WTC11 (cell line): ENCODE measurements at regions not wholly inside any gene's neighbourhood (a gene's known extent, or its start where the extent isn't known, plus 50 kb on each side); places are given as distances from the start of the nearest gene placed in this dataset.

Experiments
- ATAC-seq: fragments of 200-7000 bp; cut with Tn5 transposase; 2 replicates; pipeline ENCODE4 v1.10.0; 2021; ENCODE audit warnings: mild to moderate bottlenecking, moderate library complexity
- CTCF ChIA-PET: fragments of 300-600 bp; sonication (Branson Sonifier 250); formaldehyde crosslinking; loops from one replicate; lab custom pipeline; 2021; ENCODE audit warnings: antibody characterized with exemption; lab: Charles Lee
- POLR2A ChIA-PET: fragments of 350-600 bp; sonication (Branson Sonifier 250); formaldehyde crosslinking; loops from one replicate; lab custom pipeline; 2021; ENCODE audit warnings: antibody characterized with exemption; lab: Charles Lee
- DNase-seq: peaks from one replicate; pipeline ENCODE4 v3.0.0; 2021; ENCODE audit warnings: low spot score
- H3K27ac Mint-ChIP-seq: 2 replicates; pipeline ENCODE4 v1.8.0; 2021; ENCODE audit warnings: mixed read lengths
- H3K27me3 Mint-ChIP-seq: 2 replicates; pipeline ENCODE4 v1.8.0; 2021; ENCODE audit warnings: low read depth, mild to moderate bottlenecking, moderate library complexity, mixed read lengths
- H3K36me3 Mint-ChIP-seq: 2 replicates; pipeline ENCODE4 v1.8.0; 2021; ENCODE audit warnings: mixed read lengths
- H3K4me1 Mint-ChIP-seq: 2 replicates; pipeline ENCODE4 v1.8.0; 2022; ENCODE audit warnings: mixed read lengths
- H3K4me3 Mint-ChIP-seq: 2 replicates; pipeline ENCODE4 v1.8.0; 2021; ENCODE audit warnings: mild to moderate bottlenecking, moderate library complexity, mixed read lengths
- H3K9me3 Mint-ChIP-seq: 2 replicates; pipeline ENCODE4 v1.8.0; 2021; ENCODE audit warnings: mixed read lengths
- CREB1 ChIP-seq: sonication (generic); formaldehyde crosslinking; IDR thresholded peaks from 2 replicates; pipeline ENCODE4 v1.8.0; 2023; ENCODE audit warnings: mild to moderate bottlenecking, missing genetic modification reagents
- EMX1 ChIP-seq: fragments of 250-450 bp; sonication (Bioruptor Pico); IDR thresholded peaks from 2 replicates; pipeline ENCODE4 v1.8.0; 2021; ENCODE audit warnings: mild to moderate bottlenecking
- GRHL2 ChIP-seq: fragments of 250-450 bp; sonication (Bioruptor Pico); IDR thresholded peaks from 2 replicates; pipeline ENCODE4 v1.8.0; 2022; ENCODE audit warnings: mild to moderate bottlenecking, moderate library complexity; ENCODE audit not compliant: insufficient replicate concordance, severe bottlenecking
- MXD4 ChIP-seq: fragments of 250-450 bp; sonication (Bioruptor Pico); IDR thresholded peaks from 2 replicates; pipeline ENCODE4 v1.8.0; 2021; ENCODE audit warnings: mild to moderate bottlenecking, moderate library complexity, borderline replicate concordance
- NR2C2 ChIP-seq: sonication (generic); formaldehyde crosslinking; IDR thresholded peaks from 2 replicates; pipeline ENCODE4 v1.8.0; 2022; ENCODE audit warnings: mild to moderate bottlenecking, missing genetic modification reagents
- RORB ChIP-seq: fragments of 250-450 bp; sonication (Bioruptor Pico); IDR thresholded peaks from 2 replicates; pipeline ENCODE4 v1.9.0; 2021; ENCODE audit warnings: mild to moderate bottlenecking
- SP1 ChIP-seq: sonication (generic); formaldehyde crosslinking; conservative IDR thresholded peaks from 2 replicates; pipeline ENCODE4 v1.8.1; 2022; ENCODE audit warnings: missing genetic modification reagents
- ZNF396 ChIP-seq: fragments of 250-450 bp; sonication (Bioruptor Pico); IDR thresholded peaks from 2 replicates; pipeline ENCODE4 v1.8.0; 2021; ENCODE audit warnings: mild to moderate bottlenecking, moderate library complexity, borderline replicate concordance
- ZNF423 ChIP-seq: fragments of 250-450 bp; sonication (Bioruptor Pico); IDR thresholded peaks from 2 replicates; pipeline ENCODE4 v2.1.2; 2022; ENCODE audit warnings: mild to moderate bottlenecking, moderate library complexity
- ZNF671 ChIP-seq: fragments of 250-450 bp; sonication (Bioruptor Pico); IDR thresholded peaks from 2 replicates; pipeline ENCODE4 v1.8.0; 2021; ENCODE audit warnings: mild to moderate bottlenecking
- TF ChIP-seq, protein P1 (sequence below): sonication (generic); formaldehyde crosslinking; IDR thresholded peaks from 2 replicates; pipeline ENCODE4 v1.8.1; 2022; ENCODE audit warnings: mild to moderate bottlenecking, moderate library complexity, missing genetic modification reagents
- TF ChIP-seq, protein P2 (sequence below): fragments of 250-450 bp; sonication (Bioruptor Pico); IDR thresholded peaks from 2 replicates; pipeline ENCODE4 v1.9.0; 2021; ENCODE audit warnings: mild to moderate bottlenecking
- TF ChIP-seq, protein P3 (sequence below): fragments of 250-450 bp; sonication (Bioruptor Pico); IDR thresholded peaks from 2 replicates; pipeline ENCODE4 v1.9.0; 2021; ENCODE audit warnings: mild to moderate bottlenecking, borderline replicate concordance
- TF ChIP-seq, protein P4 (sequence below): sonication (generic); formaldehyde crosslinking; IDR thresholded peaks from 2 replicates; pipeline ENCODE4 v1.8.1; 2023; ENCODE audit warnings: mild to moderate bottlenecking, missing genetic modification reagents, moderate library complexity
- TF ChIP-seq, protein P5 (sequence below): sonication (generic); formaldehyde crosslinking; IDR thresholded peaks from 2 replicates; pipeline ENCODE4 v1.8.1; 2023; ENCODE audit warnings: mild to moderate bottlenecking, missing genetic modification reagents
- TF ChIP-seq, protein P6 (sequence below): sonication (generic); formaldehyde crosslinking; IDR thresholded peaks from 2 replicates; pipeline ENCODE4 v1.8.0; 2023; ENCODE audit warnings: missing genetic modification reagents, mild to moderate bottlenecking, borderline replicate concordance
- TF ChIP-seq, protein P7 (sequence below): fragments of 250-450 bp; sonication (Bioruptor Pico); IDR thresholded peaks from 2 replicates; pipeline ENCODE4 v1.9.0; 2021; ENCODE audit warnings: mild to moderate bottlenecking
- TF ChIP-seq, protein P8 (sequence below): fragments of 250-450 bp; sonication (Bioruptor Pico); conservative IDR thresholded peaks from 2 replicates; pipeline ENCODE4 v1.9.0; 2021; ENCODE audit warnings: mild to moderate bottlenecking

DNA sequence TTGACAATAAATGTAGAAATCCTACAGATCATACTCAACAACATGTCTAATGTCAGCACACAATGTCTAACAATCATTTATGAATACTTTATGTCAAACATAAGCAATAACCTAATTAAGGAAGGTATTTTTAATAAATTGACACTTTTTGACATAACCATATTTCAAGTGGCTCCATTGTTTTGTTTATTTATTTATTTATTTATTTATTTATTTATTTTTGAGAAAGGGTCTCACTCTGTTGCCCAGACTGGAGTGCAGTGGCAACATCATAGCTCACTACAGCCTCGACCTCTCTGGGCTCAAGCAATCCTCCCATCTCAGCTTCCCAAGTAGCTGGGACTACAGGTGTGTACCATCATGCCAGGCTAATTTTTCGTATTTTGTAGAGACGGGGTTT lies 267.6 kb upstream of the BTG1 start:
- ChIA-PET CTCF (no interaction called here), POLR2A (no interaction called here)
- peaks cover 12% of the 10 kb centered on the region for H3K9me3 Mint-ChIP-seq
- no peaks in the 10 kb centered on the region for H3K27me3 Mint-ChIP-seq
- DNase-seq (no peak), ATAC-seq (no peak)
- peaks cover 5% of the 10 kb centered on the region for H3K36me3 Mint-ChIP-seq
- no peak overlapping the region for H3K4me3 Mint-ChIP-seq
- H3K4me1 Mint-ChIP-seq, result peaks cover 25% of the 10 kb centered on the region
- H3K27ac Mint-ChIP-seq, result no peak overlapping the region
- no peak for TF ChIP-seq MXD4 (CRISPR knock-in tag)
- TF ChIP-seq, protein P1, sequence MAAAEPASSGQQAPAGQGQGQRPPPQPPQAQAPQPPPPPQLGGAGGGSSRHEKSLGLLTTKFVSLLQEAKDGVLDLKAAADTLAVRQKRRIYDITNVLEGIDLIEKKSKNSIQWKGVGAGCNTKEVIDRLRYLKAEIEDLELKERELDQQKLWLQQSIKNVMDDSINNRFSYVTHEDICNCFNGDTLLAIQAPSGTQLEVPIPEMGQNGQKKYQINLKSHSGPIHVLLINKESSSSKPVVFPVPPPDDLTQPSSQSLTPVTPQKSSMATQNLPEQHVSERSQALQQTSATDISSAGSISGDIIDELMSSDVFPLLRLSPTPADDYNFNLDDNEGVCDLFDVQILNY (CRISPR knock-in tag), result no peak
- TF ChIP-seq, protein P2, sequence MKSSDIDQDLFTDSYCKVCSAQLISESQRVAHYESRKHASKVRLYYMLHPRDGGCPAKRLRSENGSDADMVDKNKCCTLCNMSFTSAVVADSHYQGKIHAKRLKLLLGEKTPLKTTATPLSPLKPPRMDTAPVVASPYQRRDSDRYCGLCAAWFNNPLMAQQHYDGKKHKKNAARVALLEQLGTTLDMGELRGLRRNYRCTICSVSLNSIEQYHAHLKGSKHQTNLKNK (CRISPR knock-in tag), result no peak
- TF ChIP-seq ZNF396 (CRISPR knock-in tag), result no peak
- TF ChIP-seq, protein P3, sequence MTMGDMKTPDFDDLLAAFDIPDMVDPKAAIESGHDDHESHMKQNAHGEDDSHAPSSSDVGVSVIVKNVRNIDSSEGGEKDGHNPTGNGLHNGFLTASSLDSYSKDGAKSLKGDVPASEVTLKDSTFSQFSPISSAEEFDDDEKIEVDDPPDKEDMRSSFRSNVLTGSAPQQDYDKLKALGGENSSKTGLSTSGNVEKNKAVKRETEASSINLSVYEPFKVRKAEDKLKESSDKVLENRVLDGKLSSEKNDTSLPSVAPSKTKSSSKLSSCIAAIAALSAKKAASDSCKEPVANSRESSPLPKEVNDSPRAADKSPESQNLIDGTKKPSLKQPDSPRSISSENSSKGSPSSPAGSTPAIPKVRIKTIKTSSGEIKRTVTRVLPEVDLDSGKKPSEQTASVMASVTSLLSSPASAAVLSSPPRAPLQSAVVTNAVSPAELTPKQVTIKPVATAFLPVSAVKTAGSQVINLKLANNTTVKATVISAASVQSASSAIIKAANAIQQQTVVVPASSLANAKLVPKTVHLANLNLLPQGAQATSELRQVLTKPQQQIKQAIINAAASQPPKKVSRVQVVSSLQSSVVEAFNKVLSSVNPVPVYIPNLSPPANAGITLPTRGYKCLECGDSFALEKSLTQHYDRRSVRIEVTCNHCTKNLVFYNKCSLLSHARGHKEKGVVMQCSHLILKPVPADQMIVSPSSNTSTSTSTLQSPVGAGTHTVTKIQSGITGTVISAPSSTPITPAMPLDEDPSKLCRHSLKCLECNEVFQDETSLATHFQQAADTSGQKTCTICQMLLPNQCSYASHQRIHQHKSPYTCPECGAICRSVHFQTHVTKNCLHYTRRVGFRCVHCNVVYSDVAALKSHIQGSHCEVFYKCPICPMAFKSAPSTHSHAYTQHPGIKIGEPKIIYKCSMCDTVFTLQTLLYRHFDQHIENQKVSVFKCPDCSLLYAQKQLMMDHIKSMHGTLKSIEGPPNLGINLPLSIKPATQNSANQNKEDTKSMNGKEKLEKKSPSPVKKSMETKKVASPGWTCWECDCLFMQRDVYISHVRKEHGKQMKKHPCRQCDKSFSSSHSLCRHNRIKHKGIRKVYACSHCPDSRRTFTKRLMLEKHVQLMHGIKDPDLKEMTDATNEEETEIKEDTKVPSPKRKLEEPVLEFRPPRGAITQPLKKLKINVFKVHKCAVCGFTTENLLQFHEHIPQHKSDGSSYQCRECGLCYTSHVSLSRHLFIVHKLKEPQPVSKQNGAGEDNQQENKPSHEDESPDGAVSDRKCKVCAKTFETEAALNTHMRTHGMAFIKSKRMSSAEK (CRISPR knock-in tag), result no peak
- TF ChIP-seq, protein P4, sequence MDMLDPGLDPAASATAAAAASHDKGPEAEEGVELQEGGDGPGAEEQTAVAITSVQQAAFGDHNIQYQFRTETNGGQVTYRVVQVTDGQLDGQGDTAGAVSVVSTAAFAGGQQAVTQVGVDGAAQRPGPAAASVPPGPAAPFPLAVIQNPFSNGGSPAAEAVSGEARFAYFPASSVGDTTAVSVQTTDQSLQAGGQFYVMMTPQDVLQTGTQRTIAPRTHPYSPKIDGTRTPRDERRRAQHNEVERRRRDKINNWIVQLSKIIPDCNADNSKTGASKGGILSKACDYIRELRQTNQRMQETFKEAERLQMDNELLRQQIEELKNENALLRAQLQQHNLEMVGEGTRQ (CRISPR knock-in tag), result no peak
- no peak for TF ChIP-seq RORB (CRISPR knock-in tag)
- no peak for TF ChIP-seq EMX1
- TF ChIP-seq, protein P5, sequence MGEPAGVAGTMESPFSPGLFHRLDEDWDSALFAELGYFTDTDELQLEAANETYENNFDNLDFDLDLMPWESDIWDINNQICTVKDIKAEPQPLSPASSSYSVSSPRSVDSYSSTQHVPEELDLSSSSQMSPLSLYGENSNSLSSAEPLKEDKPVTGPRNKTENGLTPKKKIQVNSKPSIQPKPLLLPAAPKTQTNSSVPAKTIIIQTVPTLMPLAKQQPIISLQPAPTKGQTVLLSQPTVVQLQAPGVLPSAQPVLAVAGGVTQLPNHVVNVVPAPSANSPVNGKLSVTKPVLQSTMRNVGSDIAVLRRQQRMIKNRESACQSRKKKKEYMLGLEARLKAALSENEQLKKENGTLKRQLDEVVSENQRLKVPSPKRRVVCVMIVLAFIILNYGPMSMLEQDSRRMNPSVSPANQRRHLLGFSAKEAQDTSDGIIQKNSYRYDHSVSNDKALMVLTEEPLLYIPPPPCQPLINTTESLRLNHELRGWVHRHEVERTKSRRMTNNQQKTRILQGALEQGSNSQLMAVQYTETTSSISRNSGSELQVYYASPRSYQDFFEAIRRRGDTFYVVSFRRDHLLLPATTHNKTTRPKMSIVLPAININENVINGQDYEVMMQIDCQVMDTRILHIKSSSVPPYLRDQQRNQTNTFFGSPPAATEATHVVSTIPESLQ, result no peak
- TF ChIP-seq, protein P6, sequence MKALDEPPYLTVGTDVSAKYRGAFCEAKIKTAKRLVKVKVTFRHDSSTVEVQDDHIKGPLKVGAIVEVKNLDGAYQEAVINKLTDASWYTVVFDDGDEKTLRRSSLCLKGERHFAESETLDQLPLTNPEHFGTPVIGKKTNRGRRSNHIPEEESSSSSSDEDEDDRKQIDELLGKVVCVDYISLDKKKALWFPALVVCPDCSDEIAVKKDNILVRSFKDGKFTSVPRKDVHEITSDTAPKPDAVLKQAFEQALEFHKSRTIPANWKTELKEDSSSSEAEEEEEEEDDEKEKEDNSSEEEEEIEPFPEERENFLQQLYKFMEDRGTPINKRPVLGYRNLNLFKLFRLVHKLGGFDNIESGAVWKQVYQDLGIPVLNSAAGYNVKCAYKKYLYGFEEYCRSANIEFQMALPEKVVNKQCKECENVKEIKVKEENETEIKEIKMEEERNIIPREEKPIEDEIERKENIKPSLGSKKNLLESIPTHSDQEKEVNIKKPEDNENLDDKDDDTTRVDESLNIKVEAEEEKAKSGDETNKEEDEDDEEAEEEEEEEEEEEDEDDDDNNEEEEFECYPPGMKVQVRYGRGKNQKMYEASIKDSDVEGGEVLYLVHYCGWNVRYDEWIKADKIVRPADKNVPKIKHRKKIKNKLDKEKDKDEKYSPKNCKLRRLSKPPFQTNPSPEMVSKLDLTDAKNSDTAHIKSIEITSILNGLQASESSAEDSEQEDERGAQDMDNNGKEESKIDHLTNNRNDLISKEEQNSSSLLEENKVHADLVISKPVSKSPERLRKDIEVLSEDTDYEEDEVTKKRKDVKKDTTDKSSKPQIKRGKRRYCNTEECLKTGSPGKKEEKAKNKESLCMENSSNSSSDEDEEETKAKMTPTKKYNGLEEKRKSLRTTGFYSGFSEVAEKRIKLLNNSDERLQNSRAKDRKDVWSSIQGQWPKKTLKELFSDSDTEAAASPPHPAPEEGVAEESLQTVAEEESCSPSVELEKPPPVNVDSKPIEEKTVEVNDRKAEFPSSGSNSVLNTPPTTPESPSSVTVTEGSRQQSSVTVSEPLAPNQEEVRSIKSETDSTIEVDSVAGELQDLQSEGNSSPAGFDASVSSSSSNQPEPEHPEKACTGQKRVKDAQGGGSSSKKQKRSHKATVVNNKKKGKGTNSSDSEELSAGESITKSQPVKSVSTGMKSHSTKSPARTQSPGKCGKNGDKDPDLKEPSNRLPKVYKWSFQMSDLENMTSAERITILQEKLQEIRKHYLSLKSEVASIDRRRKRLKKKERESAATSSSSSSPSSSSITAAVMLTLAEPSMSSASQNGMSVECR (CRISPR knock-in tag), result no peak
- TF ChIP-seq, protein P7, sequence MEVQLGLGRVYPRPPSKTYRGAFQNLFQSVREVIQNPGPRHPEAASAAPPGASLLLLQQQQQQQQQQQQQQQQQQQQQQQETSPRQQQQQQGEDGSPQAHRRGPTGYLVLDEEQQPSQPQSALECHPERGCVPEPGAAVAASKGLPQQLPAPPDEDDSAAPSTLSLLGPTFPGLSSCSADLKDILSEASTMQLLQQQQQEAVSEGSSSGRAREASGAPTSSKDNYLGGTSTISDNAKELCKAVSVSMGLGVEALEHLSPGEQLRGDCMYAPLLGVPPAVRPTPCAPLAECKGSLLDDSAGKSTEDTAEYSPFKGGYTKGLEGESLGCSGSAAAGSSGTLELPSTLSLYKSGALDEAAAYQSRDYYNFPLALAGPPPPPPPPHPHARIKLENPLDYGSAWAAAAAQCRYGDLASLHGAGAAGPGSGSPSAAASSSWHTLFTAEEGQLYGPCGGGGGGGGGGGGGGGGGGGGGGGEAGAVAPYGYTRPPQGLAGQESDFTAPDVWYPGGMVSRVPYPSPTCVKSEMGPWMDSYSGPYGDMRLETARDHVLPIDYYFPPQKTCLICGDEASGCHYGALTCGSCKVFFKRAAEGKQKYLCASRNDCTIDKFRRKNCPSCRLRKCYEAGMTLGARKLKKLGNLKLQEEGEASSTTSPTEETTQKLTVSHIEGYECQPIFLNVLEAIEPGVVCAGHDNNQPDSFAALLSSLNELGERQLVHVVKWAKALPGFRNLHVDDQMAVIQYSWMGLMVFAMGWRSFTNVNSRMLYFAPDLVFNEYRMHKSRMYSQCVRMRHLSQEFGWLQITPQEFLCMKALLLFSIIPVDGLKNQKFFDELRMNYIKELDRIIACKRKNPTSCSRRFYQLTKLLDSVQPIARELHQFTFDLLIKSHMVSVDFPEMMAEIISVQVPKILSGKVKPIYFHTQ (CRISPR knock-in tag), result no peak
- TF ChIP-seq, protein P8, sequence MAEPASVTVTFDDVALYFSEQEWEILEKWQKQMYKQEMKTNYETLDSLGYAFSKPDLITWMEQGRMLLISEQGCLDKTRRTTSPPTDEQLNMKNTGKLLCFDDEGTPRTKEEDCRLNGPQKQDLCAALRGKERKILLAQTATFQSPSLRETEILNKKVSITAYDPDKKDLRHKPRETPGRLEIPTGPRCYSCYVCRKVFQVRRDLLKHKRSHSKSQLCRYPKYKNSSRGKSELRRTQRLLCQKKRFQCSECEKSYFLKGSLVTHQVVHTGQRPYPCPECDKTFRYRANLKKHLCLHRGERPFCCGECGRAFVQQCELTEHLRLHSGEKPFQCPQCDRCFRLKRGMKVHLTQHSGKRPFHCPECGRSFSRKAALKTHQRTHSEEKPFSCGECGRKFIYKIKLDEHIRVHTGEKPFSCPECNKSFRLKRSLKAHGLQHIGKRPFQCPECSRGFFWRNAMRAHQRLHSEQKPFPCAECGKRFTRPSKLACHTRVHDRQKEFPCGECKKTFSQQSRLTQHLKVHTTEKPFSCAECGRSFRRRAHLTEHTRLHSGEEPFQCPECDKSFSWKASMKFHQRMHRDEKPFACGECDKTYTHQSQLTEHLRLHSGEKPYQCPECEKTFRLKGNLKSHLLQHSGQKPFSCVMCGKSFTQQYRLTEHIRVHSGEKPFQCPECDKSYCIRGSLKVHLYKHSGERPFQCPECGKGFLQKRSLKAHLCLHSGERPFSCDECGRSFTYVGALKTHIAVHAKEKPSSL, result no peak
- no peak for TF ChIP-seq CREB1 (CRISPR knock-in tag)
- no peak for TF ChIP-seq NR2C2 (CRISPR knock-in tag)
- no peak for TF ChIP-seq SP1 (CRISPR knock-in tag)
- TF ChIP-seq ZNF671, result no peak
- TF ChIP-seq ZNF423, result no peak
- TF ChIP-seq GRHL2 (CRISPR knock-in tag), result no peak
